Nephron (organoid): ENCODE measurements at regions not wholly inside any gene's neighbourhood (a gene's known extent, or its start where the extent isn't known, plus 50 kb on each side); places are given as distances from the start of the nearest gene placed in this dataset.

Experiments
- H3K27ac Mint-ChIP-seq, 3 experiments: 2 replicates each; pipeline ENCODE4 v1.8.0; 2020; ENCODE audit warnings: mixed read lengths in 3 of 3, mild to moderate bottlenecking in 2 of 3, moderate library complexity in 1 of 3
- H3K27me3 Mint-ChIP-seq: 2 replicates; pipeline ENCODE4 v1.8.0; 2021; ENCODE audit warnings: low read depth, mild to moderate bottlenecking, moderate library complexity, mixed read lengths
- H3K36me3 Mint-ChIP-seq: 2 replicates; pipeline ENCODE4 v1.8.0; 2020; ENCODE audit warnings: low read depth, mixed read lengths
- H3K4me1 Mint-ChIP-seq: 2 replicates; pipeline ENCODE4 v1.8.0; 2020; ENCODE audit warnings: mixed read lengths
- H3K4me3 Mint-ChIP-seq, 3 experiments: 2 replicates each; pipeline ENCODE4 v1.8.0; 2020; ENCODE audit warnings: mild to moderate bottlenecking in 3 of 3, mixed read lengths in 3 of 3, moderate library complexity in 2 of 3
- H3K9me3 Mint-ChIP-seq: 2 replicates; pipeline ENCODE4 v1.8.0; 2020; ENCODE audit warnings: mixed read lengths
- TF ChIP-seq, protein P1 (sequence below), 3 experiments: fragments of 200-600 bp; sonication (generic); IDR thresholded peaks; one replicate each; pipeline ENCODE4 v1.5.0; 2021; ENCODE audit warnings: antibody characterized with exemption in 3 of 3; ENCODE audit not compliant: unreplicated experiment in 3 of 3

DNA sequence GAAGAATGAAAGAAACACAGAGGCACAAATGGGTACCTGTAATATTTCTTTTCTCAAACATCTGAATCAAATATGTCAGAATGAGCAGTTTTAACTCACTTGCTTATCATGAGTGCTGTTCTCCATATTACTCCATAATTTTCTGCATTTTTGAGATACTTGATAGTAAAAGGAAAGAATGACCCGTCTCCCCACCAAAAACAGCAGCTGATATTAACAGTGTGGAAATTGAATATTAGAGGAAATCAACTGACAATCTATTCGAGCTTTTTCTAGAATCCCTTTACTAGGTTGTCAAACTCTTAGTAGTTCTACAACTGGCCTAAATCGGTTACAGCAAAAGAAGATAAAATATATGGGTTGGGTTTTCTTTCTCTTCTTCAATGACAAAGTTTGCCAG is 49.9 kb upstream of the HELT start:
- Mint-ChIP-seq H3K9me3 (peaks cover 34% of the 10 kb centered on the region), H3K27ac (no peak overlapping the region), H3K4me1 (no peaks in the 10 kb centered on the region), H3K36me3 (peaks cover 9% of the 10 kb centered on the region), H3K4me3 (no peak overlapping the region), H3K27me3 (peaks cover 3% of the 10 kb centered on the region)
- TF ChIP-seq, protein P1, sequence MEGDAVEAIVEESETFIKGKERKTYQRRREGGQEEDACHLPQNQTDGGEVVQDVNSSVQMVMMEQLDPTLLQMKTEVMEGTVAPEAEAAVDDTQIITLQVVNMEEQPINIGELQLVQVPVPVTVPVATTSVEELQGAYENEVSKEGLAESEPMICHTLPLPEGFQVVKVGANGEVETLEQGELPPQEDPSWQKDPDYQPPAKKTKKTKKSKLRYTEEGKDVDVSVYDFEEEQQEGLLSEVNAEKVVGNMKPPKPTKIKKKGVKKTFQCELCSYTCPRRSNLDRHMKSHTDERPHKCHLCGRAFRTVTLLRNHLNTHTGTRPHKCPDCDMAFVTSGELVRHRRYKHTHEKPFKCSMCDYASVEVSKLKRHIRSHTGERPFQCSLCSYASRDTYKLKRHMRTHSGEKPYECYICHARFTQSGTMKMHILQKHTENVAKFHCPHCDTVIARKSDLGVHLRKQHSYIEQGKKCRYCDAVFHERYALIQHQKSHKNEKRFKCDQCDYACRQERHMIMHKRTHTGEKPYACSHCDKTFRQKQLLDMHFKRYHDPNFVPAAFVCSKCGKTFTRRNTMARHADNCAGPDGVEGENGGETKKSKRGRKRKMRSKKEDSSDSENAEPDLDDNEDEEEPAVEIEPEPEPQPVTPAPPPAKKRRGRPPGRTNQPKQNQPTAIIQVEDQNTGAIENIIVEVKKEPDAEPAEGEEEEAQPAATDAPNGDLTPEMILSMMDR (IDR thresholded peaks at IDR 0.05; ENCODE audit: unreplicated experiment in 3 of 3): no peak
